Ascending aorta (tissue), 2 donors: ENCODE measurements at regions not wholly inside any gene's neighbourhood (a gene's known extent, or its start where the extent isn't known, plus 50 kb on each side); places are given as distances from the start of the nearest gene placed in this dataset.

ENCODE experiments used
- DNase-seq, 2 donors: peaks; one replicate each; pipeline ENCODE4 v3.0.0-alpha.2; 2019; ENCODE audit warnings: low spot score in 2 of 2
- H3K27ac ChIP-seq, 2 donors: fragments of 200-600 bp; sonication (generic); one replicate each; pipeline ENCODE4 v1.5.1; 2016 to 2017; ENCODE audit warnings: mild to moderate bottlenecking in 1 of 2
- H3K27me3 ChIP-seq: fragments of 200-600 bp; sonication (generic); one replicate; pipeline ENCODE4 v1.5.1; 2017
- H3K36me3 ChIP-seq, 2 donors: fragments of 200-600 bp; sonication (generic); one replicate each; pipeline ENCODE4 v1.5.1; 2016
- H3K4me1 ChIP-seq, 2 donors: fragments of 200-600 bp; sonication (generic); one replicate each; pipeline ENCODE4 v1.5.1; 2016 to 2017; ENCODE audit warnings: mild to moderate bottlenecking in 1 of 2
- H3K4me3 ChIP-seq, 2 donors: fragments of 200-600 bp; sonication (generic); one replicate each; pipeline ENCODE4 v1.5.1; 2016 to 2017; ENCODE audit warnings: mild to moderate bottlenecking in 1 of 2
- H3K9me3 ChIP-seq, 2 donors: fragments of 200-600 bp; sonication (generic); one replicate each; pipeline ENCODE4 v1.5.1; 2016
- intact Hi-C: fragments of 100-400 bp; cut with DNase I; formaldehyde crosslinking; loops from one replicate; pipeline ENCODE4 v1.15.1; 2023
- TF ChIP-seq, protein P1 (sequence below), 3 experiments: fragments of 200-600 bp in 2 of 3; fragments of 450-650 bp in 1 of 3; sonication (generic) in 2 of 3; IDR thresholded peaks; one replicate each; pipeline ENCODE4 v1.5.1; 2016 to 2019; ENCODE audit warnings: antibody characterized with exemption in 3 of 3, mild to moderate bottlenecking in 1 of 3, moderate library complexity in 1 of 3

DNA sequence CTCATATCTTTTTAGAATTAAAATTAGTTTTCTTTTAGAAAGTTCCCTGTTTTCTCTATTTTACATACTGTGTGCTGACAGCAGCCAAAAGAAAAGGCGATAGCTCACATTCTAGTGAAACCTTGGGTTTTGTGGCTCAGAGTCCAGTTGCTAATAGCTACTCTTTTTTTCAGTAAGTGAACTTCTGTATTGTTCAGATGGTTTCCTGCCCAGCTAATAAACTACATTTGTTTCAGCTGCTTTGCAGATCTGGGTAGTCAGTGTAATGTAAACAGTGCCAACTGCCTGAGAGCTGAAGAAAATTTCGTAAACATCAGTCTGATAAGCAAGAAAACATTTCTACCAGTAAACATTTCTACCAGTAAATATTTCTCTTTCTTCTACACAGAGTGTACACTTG lies 370.2 kb downstream of the GRIA2 start:
- H3K36me3 ChIP-seq, result no peaks in the 10 kb centered on the region
- DNase-seq, result no peak
- no peaks in the 10 kb centered on the region for H3K27me3 ChIP-seq
- TF ChIP-seq, protein P1, sequence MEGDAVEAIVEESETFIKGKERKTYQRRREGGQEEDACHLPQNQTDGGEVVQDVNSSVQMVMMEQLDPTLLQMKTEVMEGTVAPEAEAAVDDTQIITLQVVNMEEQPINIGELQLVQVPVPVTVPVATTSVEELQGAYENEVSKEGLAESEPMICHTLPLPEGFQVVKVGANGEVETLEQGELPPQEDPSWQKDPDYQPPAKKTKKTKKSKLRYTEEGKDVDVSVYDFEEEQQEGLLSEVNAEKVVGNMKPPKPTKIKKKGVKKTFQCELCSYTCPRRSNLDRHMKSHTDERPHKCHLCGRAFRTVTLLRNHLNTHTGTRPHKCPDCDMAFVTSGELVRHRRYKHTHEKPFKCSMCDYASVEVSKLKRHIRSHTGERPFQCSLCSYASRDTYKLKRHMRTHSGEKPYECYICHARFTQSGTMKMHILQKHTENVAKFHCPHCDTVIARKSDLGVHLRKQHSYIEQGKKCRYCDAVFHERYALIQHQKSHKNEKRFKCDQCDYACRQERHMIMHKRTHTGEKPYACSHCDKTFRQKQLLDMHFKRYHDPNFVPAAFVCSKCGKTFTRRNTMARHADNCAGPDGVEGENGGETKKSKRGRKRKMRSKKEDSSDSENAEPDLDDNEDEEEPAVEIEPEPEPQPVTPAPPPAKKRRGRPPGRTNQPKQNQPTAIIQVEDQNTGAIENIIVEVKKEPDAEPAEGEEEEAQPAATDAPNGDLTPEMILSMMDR (IDR thresholded peaks at IDR 0.05), result no peak
- no peaks in the 10 kb centered on the region for H3K9me3 ChIP-seq
- intact Hi-C loops, result no loop called here
- no peaks in the 10 kb centered on the region for H3K4me1 ChIP-seq
- no peak overlapping the region for H3K4me3 ChIP-seq
- no peak overlapping the region for H3K27ac ChIP-seq

DNA sequence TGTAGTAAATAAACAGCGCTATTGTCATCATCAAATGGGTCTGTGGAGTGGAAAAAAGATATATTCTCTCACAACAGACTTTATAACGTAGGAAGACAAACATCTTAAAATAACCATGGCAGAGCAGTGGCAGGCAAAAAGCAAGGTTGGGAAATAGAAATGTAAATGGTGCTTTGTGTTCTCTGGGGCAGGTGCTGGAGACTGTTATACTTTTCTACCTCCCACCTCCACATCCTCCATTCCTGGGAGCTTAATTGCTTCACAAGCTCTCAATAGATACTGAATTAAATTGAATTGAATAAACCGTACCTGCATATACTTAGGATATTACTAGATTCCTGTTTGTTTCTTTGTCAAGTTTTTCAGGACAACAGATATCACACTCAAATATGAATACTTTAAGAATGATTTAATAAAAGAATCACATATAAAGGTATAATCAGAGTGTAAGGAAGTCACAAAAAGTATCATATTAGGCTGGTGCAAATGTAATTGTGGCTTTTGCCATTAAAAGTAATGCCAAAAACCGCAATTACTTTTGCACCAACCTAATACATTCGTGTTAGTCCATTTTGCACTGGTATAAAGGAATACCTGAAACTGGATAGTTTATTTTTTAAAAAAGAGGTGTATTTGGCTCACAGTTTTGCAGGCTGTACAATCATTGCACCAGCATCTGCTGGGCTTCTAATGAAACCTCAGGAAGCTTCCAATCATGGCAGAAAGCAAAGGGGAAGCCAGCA lies 367.3 kb downstream of the GRIA2 start:
- no peak overlapping the region for H3K27ac ChIP-seq
- H3K4me1 ChIP-seq, result no peaks in the 10 kb centered on the region
- H3K9me3 ChIP-seq, result no peaks in the 10 kb centered on the region
- TF ChIP-seq, protein P1 (IDR thresholded peaks at IDR 0.05), result no peak
- no peaks in the 10 kb centered on the region for H3K27me3 ChIP-seq
- DNase-seq, result no peak
- H3K36me3 ChIP-seq, result no peaks in the 10 kb centered on the region
- H3K4me3 ChIP-seq, result no peak overlapping the region
- intact Hi-C loops, result no loop called here

DNA sequence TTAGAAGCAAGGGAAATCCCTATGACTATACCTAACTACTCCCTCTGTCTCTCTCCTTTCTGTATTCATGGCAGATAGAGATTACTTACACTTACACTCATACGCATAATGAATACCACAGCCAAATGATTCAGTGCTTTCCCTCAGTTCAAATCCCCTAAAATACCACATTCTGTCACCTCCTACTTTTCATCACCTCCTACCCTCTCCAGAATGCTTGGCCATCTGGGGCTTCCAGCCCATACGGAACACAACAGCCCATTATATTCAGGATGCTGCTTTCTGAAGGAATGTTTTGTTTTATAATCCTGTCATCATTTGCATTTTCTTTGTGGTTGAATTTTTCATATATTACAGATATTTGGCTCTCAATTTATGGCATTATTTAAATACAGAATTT lies 361.6 kb downstream of the GRIA2 start:
- intact Hi-C loops, result no loop called here

DNA sequence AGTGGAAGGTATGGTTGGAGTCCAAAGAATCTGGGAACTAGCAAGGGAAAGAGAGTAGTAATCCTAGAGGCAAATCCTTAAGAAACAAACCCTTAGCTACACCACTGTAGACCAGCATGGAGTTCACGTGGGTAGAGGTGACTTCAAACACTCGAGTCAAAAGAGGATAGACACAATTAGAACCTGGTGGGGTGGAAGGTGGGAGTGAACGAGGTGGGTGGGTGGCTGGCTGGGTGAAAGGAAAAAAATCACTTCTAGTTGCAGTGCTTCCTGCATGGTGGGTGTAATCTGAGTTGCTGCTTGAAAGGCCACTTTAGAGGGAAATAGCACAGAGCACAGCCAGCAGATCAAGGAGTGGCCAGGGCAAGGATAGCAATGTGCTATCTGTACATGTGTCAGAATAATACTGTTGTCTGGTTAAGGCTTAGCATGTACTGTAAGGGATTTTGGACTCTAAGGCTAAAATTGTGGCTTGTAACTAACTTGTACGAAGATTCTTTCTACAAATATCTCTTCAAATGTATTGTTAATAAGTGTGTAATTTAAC lies 356.2 kb downstream of the GRIA2 start:
- TF ChIP-seq, protein P1 (IDR thresholded peaks at IDR 0.05), result no peak
- Histone ChIP-seq H3K4me3 (no peak overlapping the region), H3K4me1 (no peaks in the 10 kb centered on the region), H3K27ac (no peak overlapping the region), H3K9me3 (no peaks in the 10 kb centered on the region), H3K36me3 (no peaks in the 10 kb centered on the region), H3K27me3 (no peaks in the 10 kb centered on the region)
- DNase-seq, result no peak
- intact Hi-C loops, result no loop called here

More for the DNA sequence above, 361.6 kb downstream of the GRIA2 start:
- TF ChIP-seq, protein P1 (IDR thresholded peaks at IDR 0.05), result no peak
- Histone ChIP-seq H3K9me3 (no peaks in the 10 kb centered on the region), H3K4me3 (no peak overlapping the region), H3K27ac (no peak overlapping the region), H3K4me1 (no peaks in the 10 kb centered on the region), H3K27me3 (no peaks in the 10 kb centered on the region), H3K36me3 (no peaks in the 10 kb centered on the region)
- no peak for DNase-seq

DNA sequence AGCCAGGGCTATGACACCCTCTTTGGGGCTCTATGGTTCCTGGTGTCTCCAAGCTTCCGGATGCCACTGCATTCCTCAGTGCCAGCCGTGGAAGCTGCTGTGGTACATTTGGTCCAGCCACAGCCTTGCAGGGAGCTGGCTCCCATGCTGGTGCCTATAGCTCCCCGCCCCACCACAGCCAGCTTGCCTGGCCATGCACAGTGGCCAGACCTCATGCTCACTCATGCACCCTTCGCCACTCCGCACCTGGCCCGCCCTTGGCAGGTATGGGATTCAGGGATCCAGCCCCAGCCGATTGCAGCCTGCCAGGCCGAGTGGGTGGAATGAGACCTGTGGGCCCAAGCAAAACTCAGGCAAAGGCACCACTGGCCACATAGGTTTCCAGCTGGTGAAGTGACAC lies 354.8 kb downstream of the GRIA2 start:
- Histone ChIP-seq H3K27ac (no peak overlapping the region), H3K4me3 (no peak overlapping the region), H3K36me3 (no peaks in the 10 kb centered on the region), H3K27me3 (no peaks in the 10 kb centered on the region), H3K4me1 (no peaks in the 10 kb centered on the region), H3K9me3 (no peaks in the 10 kb centered on the region)
- intact Hi-C loops, result no loop called here
- TF ChIP-seq, protein P1 (IDR thresholded peaks at IDR 0.05), result no peak
- DNase-seq, result no peak
